ENCODE measurements at regions not wholly inside any gene's neighbourhood (a gene's known extent, or its start where the extent isn't known, plus 50 kb on each side); places are given as distances from the start of the nearest gene placed in this dataset.

GRCh38 chr3:28746990-28747389 lies 398.4 kb upstream of the AZI2 start:
- no peak overlapping the region for H3K4me3 ChIP-seq (ENCODE audit: low read length)
- H3K27me3 ChIP-seq (ENCODE audit: control insufficient read depth, insufficient read depth, low read length): no peaks in the 10 kb centered on the region
- H3K9ac ChIP-seq (ENCODE audit: low read length): no peak overlapping the region
- H3K27ac ChIP-seq (ENCODE audit: low read depth, low read length): no peak overlapping the region
- H3K36me3 ChIP-seq (ENCODE audit: control insufficient read depth, insufficient read depth, low read length): no peaks in the 10 kb centered on the region
- H3K4me1 ChIP-seq (ENCODE audit: control insufficient read depth, insufficient read depth, low read length): no peaks in the 10 kb centered on the region

- Histone ChIP-seq H3K36me3 (ENCODE audit: control insufficient read depth, insufficient read depth, low read length) (no peaks in the 10 kb centered on the region), H3K4me3 (ENCODE audit: low read length) (no peak overlapping the region), H3K27ac (ENCODE audit: low read depth, low read length) (no peak overlapping the region), H3K9ac (ENCODE audit: low read length) (no peak overlapping the region), H3K27me3 (ENCODE audit: control insufficient read depth, insufficient read depth, low read length) (no peaks in the 10 kb centered on the region), H3K4me1 (ENCODE audit: control insufficient read depth, insufficient read depth, low read length) (no peaks in the 10 kb centered on the region)
Measured at GRCh38 chr3:28751864-28752263, 403.2 kb upstream of the AZI2 start.

- no peaks in the 10 kb centered on the region for H3K36me3 ChIP-seq (ENCODE audit: control insufficient read depth, insufficient read depth, low read length)
- no peaks in the 10 kb centered on the region for H3K27me3 ChIP-seq (ENCODE audit: control insufficient read depth, insufficient read depth, low read length)
- H3K27ac ChIP-seq (ENCODE audit: low read depth, low read length): no peak overlapping the region
- H3K4me1 ChIP-seq (ENCODE audit: control insufficient read depth, insufficient read depth, low read length): no peaks in the 10 kb centered on the region
- H3K4me3 ChIP-seq (ENCODE audit: low read length): no peak overlapping the region
- H3K9ac ChIP-seq (ENCODE audit: low read length): no peak overlapping the region
Measured at GRCh38 chr3:28752290-28752689, 403.7 kb upstream of the AZI2 start.

- Histone ChIP-seq H3K27me3 (ENCODE audit: control insufficient read depth, insufficient read depth, low read length) (no peaks in the 10 kb centered on the region), H3K4me3 (ENCODE audit: low read length) (no peak overlapping the region), H3K27ac (ENCODE audit: low read depth, low read length) (no peak overlapping the region), H3K36me3 (ENCODE audit: control insufficient read depth, insufficient read depth, low read length) (no peaks in the 10 kb centered on the region), H3K4me1 (ENCODE audit: control insufficient read depth, insufficient read depth, low read length) (no peaks in the 10 kb centered on the region), H3K9ac (ENCODE audit: low read length) (no peak overlapping the region)
Measured at GRCh38 chr3:28756056-28756455, 407.4 kb upstream of the AZI2 start.

- no peak overlapping the region for H3K4me3 ChIP-seq (ENCODE audit: low read length)
- no peaks in the 10 kb centered on the region for H3K4me1 ChIP-seq (ENCODE audit: control insufficient read depth, insufficient read depth, low read length)
- H3K36me3 ChIP-seq (ENCODE audit: control insufficient read depth, insufficient read depth, low read length): no peaks in the 10 kb centered on the region
- no peak overlapping the region for H3K27ac ChIP-seq (ENCODE audit: low read depth, low read length)
- no peaks in the 10 kb centered on the region for H3K27me3 ChIP-seq (ENCODE audit: control insufficient read depth, insufficient read depth, low read length)
- H3K9ac ChIP-seq (ENCODE audit: low read length): no peak overlapping the region
Measured at GRCh38 chr3:28758115-28758514, 409.5 kb upstream of the AZI2 start.

- H3K9ac ChIP-seq (ENCODE audit: low read length): no peak overlapping the region
Measured at GRCh38 chr3:28761375-28761774, 412.8 kb upstream of the AZI2 start.

GRCh38 chr3:28765194-28765593 lies 416.6 kb upstream of the AZI2 start:
- H3K9ac ChIP-seq (ENCODE audit: low read length): no peak overlapping the region
- H3K27me3 ChIP-seq (ENCODE audit: control insufficient read depth, insufficient read depth, low read length): no peaks in the 10 kb centered on the region
- no peaks in the 10 kb centered on the region for H3K36me3 ChIP-seq (ENCODE audit: control insufficient read depth, insufficient read depth, low read length)
- H3K4me1 ChIP-seq (ENCODE audit: control insufficient read depth, insufficient read depth, low read length): no peaks in the 10 kb centered on the region
- no peak overlapping the region for H3K27ac ChIP-seq (ENCODE audit: low read depth, low read length)
- no peak overlapping the region for H3K4me3 ChIP-seq (ENCODE audit: low read length)

More at GRCh38 chr3:28761375-28761774, 412.8 kb upstream of the AZI2 start:
- no peaks in the 10 kb centered on the region for H3K27me3 ChIP-seq (ENCODE audit: control insufficient read depth, insufficient read depth, low read length)
- no peak overlapping the region for H3K27ac ChIP-seq (ENCODE audit: low read depth, low read length)
- H3K4me3 ChIP-seq (ENCODE audit: low read length): no peak overlapping the region
- H3K36me3 ChIP-seq (ENCODE audit: control insufficient read depth, insufficient read depth, low read length): no peaks in the 10 kb centered on the region
- no peaks in the 10 kb centered on the region for H3K4me1 ChIP-seq (ENCODE audit: control insufficient read depth, insufficient read depth, low read length)

GRCh38 chr3:28768439-28768838 lies 419.8 kb upstream of the AZI2 start:
- no peak overlapping the region for H3K9ac ChIP-seq (ENCODE audit: low read length)
- no peak overlapping the region for H3K27ac ChIP-seq (ENCODE audit: low read depth, low read length)
- H3K4me1 ChIP-seq (ENCODE audit: control insufficient read depth, insufficient read depth, low read length): no peaks in the 10 kb centered on the region
- no peak overlapping the region for H3K4me3 ChIP-seq (ENCODE audit: low read length)
- H3K36me3 ChIP-seq (ENCODE audit: control insufficient read depth, insufficient read depth, low read length): no peaks in the 10 kb centered on the region
- H3K27me3 ChIP-seq (ENCODE audit: control insufficient read depth, insufficient read depth, low read length): no peaks in the 10 kb centered on the region

- no peaks in the 10 kb centered on the region for H3K36me3 ChIP-seq (ENCODE audit: control insufficient read depth, insufficient read depth, low read length)
- H3K9ac ChIP-seq (ENCODE audit: low read length): no peak overlapping the region
- H3K4me3 ChIP-seq (ENCODE audit: low read length): no peak overlapping the region
- H3K4me1 ChIP-seq (ENCODE audit: control insufficient read depth, insufficient read depth, low read length): no peaks in the 10 kb centered on the region
- H3K27me3 ChIP-seq (ENCODE audit: control insufficient read depth, insufficient read depth, low read length): no peaks in the 10 kb centered on the region
- H3K27ac ChIP-seq (ENCODE audit: low read depth, low read length): no peak overlapping the region
Measured at GRCh38 chr3:28777806-28778475, 429.3 kb upstream of the AZI2 start.

- no peaks in the 10 kb centered on the region for H3K4me1 ChIP-seq (ENCODE audit: control insufficient read depth, insufficient read depth, low read length)
- no peak overlapping the region for H3K4me3 ChIP-seq (ENCODE audit: low read length)
- no peak overlapping the region for H3K27ac ChIP-seq (ENCODE audit: low read depth, low read length)
- H3K27me3 ChIP-seq (ENCODE audit: control insufficient read depth, insufficient read depth, low read length): no peaks in the 10 kb centered on the region
- H3K36me3 ChIP-seq (ENCODE audit: control insufficient read depth, insufficient read depth, low read length): no peaks in the 10 kb centered on the region
- no peak overlapping the region for H3K9ac ChIP-seq (ENCODE audit: low read length)
Measured at GRCh38 chr3:28780480-28780879, 431.9 kb upstream of the AZI2 start.

- H3K9ac ChIP-seq (ENCODE audit: low read length): no peak overlapping the region
- no peak overlapping the region for H3K27ac ChIP-seq (ENCODE audit: low read depth, low read length)
- H3K4me3 ChIP-seq (ENCODE audit: low read length): no peak overlapping the region
- H3K4me1 ChIP-seq (ENCODE audit: control insufficient read depth, insufficient read depth, low read length): no peaks in the 10 kb centered on the region
- no peaks in the 10 kb centered on the region for H3K36me3 ChIP-seq (ENCODE audit: control insufficient read depth, insufficient read depth, low read length)
- no peaks in the 10 kb centered on the region for H3K27me3 ChIP-seq (ENCODE audit: control insufficient read depth, insufficient read depth, low read length)
Measured at GRCh38 chr3:28781053-28781452, 432.4 kb upstream of the AZI2 start.

- no peaks in the 10 kb centered on the region for H3K27me3 ChIP-seq (ENCODE audit: control insufficient read depth, insufficient read depth, low read length)
- no peaks in the 10 kb centered on the region for H3K4me1 ChIP-seq (ENCODE audit: control insufficient read depth, insufficient read depth, low read length)
- H3K36me3 ChIP-seq (ENCODE audit: control insufficient read depth, insufficient read depth, low read length): no peaks in the 10 kb centered on the region
- H3K4me3 ChIP-seq (ENCODE audit: low read length): no peak overlapping the region
- H3K9ac ChIP-seq (ENCODE audit: low read length): no peak overlapping the region
- no peak overlapping the region for H3K27ac ChIP-seq (ENCODE audit: low read depth, low read length)
Measured at GRCh38 chr3:28786446-28786845, 437.8 kb upstream of the AZI2 start.

GRCh38 chr3:28788571-28788970 lies 439.9 kb upstream of the AZI2 start:
- H3K4me3 ChIP-seq (ENCODE audit: low read length): no peak overlapping the region
- H3K27ac ChIP-seq (ENCODE audit: low read depth, low read length): no peak overlapping the region
- no peaks in the 10 kb centered on the region for H3K27me3 ChIP-seq (ENCODE audit: control insufficient read depth, insufficient read depth, low read length)
- no peak overlapping the region for H3K9ac ChIP-seq (ENCODE audit: low read length)
- H3K4me1 ChIP-seq (ENCODE audit: control insufficient read depth, insufficient read depth, low read length): no peaks in the 10 kb centered on the region
- H3K36me3 ChIP-seq (ENCODE audit: control insufficient read depth, insufficient read depth, low read length): no peaks in the 10 kb centered on the region
